ENCODE measurements at regions not wholly inside any gene's neighbourhood (a gene's known extent, or its start where the extent isn't known, plus 50 kb on each side); places are given as distances from the start of the nearest gene placed in this dataset.

GRCh38 chr1:4404854-4405590, 249.4 kb upstream of the AJAP1 start:
- no peak for DNase-seq

- DNase-seq: no peak
Observed at GRCh38 chr1:4407851-4408250, 246.6 kb upstream of the AJAP1 start.

GRCh38 chr1:4408380-4408779, 246.0 kb upstream of the AJAP1 start:
- DNase-seq: no peak

GRCh38 chr1:4411862-4412261, 242.5 kb upstream of the AJAP1 start:
- DNase-seq: no peak

- DNase-seq: no peak
Observed at GRCh38 chr1:4415476-4415875, 238.9 kb upstream of the AJAP1 start.

- no peak for DNase-seq
Observed at GRCh38 chr1:4416189-4416588, 238.2 kb upstream of the AJAP1 start.

GRCh38 chr1:4418021-4418420, 236.4 kb upstream of the AJAP1 start:
- no peak for DNase-seq

GRCh38 chr1:4421986-4422385, 232.4 kb upstream of the AJAP1 start:
- DNase-seq: no peak

GRCh38 chr1:4422504-4423289, 231.7 kb upstream of the AJAP1 start:
- no peak for DNase-seq

- DNase-seq: no peak
Observed at GRCh38 chr1:4424254-4424653, 230.2 kb upstream of the AJAP1 start.

GRCh38 chr1:4424766-4425165, 229.6 kb upstream of the AJAP1 start:
- DNase-seq: no peak

- DNase-seq: no peak
Observed at GRCh38 chr1:4425892-4426291, 228.5 kb upstream of the AJAP1 start.

GRCh38 chr1:4428711-4429110, 225.7 kb upstream of the AJAP1 start:
- no peak for DNase-seq

- DNase-seq: no peak
Observed at GRCh38 chr1:4430406-4431365, 223.7 kb upstream of the AJAP1 start.

- no peak for DNase-seq
Observed at GRCh38 chr1:4431491-4431890, 222.9 kb upstream of the AJAP1 start.

GRCh38 chr1:4433075-4433474, 221.3 kb upstream of the AJAP1 start:
- DNase-seq: no peak

- no peak for DNase-seq
Observed at GRCh38 chr1:4444086-4444485, 210.3 kb upstream of the AJAP1 start.

GRCh38 chr1:4447778-4448420, 206.5 kb upstream of the AJAP1 start:
- no peak for DNase-seq

GRCh38 chr1:4449972-4450371, 204.4 kb upstream of the AJAP1 start:
- no peak for DNase-seq

GRCh38 chr1:4452701-4453100, 201.7 kb upstream of the AJAP1 start:
- DNase-seq: no peak

GRCh38 chr1:4460052-4460451, 194.4 kb upstream of the AJAP1 start:
- DNase-seq: no peak

- no peak for DNase-seq
Observed at GRCh38 chr1:4460651-4461050, 193.8 kb upstream of the AJAP1 start.
